MM.1S (cell line): ENCODE measurements at regions not wholly inside any gene's neighbourhood (a gene's known extent, or its start where the extent isn't known, plus 50 kb on each side); places are given as distances from the start of the nearest gene placed in this dataset.

ENCODE experiments used
- CTCF ChIP-seq: fragments of 300-600 bp; sonication (generic); IDR thresholded peaks from 2 replicates; pipeline ENCODE4 v1.5.1; 2016; ENCODE audit warnings: antibody characterized with exemption, low read length, mixed read lengths
- EZH2phosphoT487 ChIP-seq: fragments of 300-600 bp; sonication (generic); IDR thresholded peaks from 2 replicates; pipeline ENCODE4 v1.6.1; 2018; ENCODE audit warnings: antibody characterized with exemption, low read length

GRCh38 chr4:31791666-31792065 is 1071.5 kb downstream of the PCDH7 start:
- TF ChIP-seq CTCF (no peak), EZH2phosphoT487 (no peak)
